IMR-90 (cell line): ENCODE measurements at regions not wholly inside any gene's neighbourhood (a gene's known extent, or its start where the extent isn't known, plus 50 kb on each side); places are given as distances from the start of the nearest gene placed in this dataset.

Source experiments
- ATAC-seq: fragments of 200-7000 bp; cut with Tn5 transposase; 2 replicates; pipeline ENCODE4 v1.9.1; 2020; ENCODE audit warnings: low read depth, mild to moderate bottlenecking, moderate library complexity
- BruUV-seq: library from RNA; stranded (reverse); fragments of 400-500 nt; replicated peaks from 2 replicates; lab custom pipeline; 2021; lab: Mats Ljungman, UMichigan
- CTCF ChIA-PET: fragments of 300-600 bp; formaldehyde crosslinking; extraction: SDS; loops from one replicate; lab custom pipeline; 2021; ENCODE audit warnings: antibody characterized with exemption; lab: Yijun Ruan, JAX
- POLR2A ChIA-PET: fragments of 300-600 bp; sonication (Branson Sonifier 250); formaldehyde crosslinking; loops from one replicate; lab custom pipeline; 2022; ENCODE audit warnings: antibody characterized with exemption; ENCODE audit not compliant: unreplicated experiment; lab: Charles Lee
- DNase-seq: peaks from one replicate; pipeline ENCODE4 v3.0.0; 2013
- H2AFZ ChIP-seq: replicated peaks from 2 replicates; pipeline ENCODE3; 2013; ENCODE audit warnings: low read length, mild to moderate bottlenecking; ENCODE audit not compliant: poor library complexity
- H2AK5ac ChIP-seq: 2 replicates; pipeline ENCODE4 v1.6.1; 2013; ENCODE audit warnings: low read depth, low read length, inconsistent platforms
- H2AK9ac ChIP-seq: replicated peaks from 2 replicates; pipeline ENCODE3; 2013; ENCODE audit warnings: mild to moderate bottlenecking, low read depth, low read length, moderate library complexity; ENCODE audit not compliant: poor library complexity
- H2BK120ac ChIP-seq: 2 replicates; pipeline ENCODE4 v1.6.1; 2013; ENCODE audit warnings: low read depth, low read length, inconsistent platforms
- H2BK15ac ChIP-seq: 3 replicates; pipeline ENCODE4 v1.6.1; 2013; ENCODE audit warnings: low read depth, low read length, inconsistent platforms
- H2BK20ac ChIP-seq: 2 replicates; pipeline ENCODE4 v1.6.1; 2013; ENCODE audit warnings: low read depth, mild to moderate bottlenecking, inconsistent platforms, low read length, moderate library complexity
- H2BK5ac ChIP-seq: 2 replicates; pipeline ENCODE4 v1.6.1; 2013; ENCODE audit warnings: mild to moderate bottlenecking, low read depth, low read length, inconsistent platforms; ENCODE audit not compliant: poor library complexity, severe bottlenecking
- H3K14ac ChIP-seq: replicated peaks from 2 replicates; pipeline ENCODE4 v1.6.1; 2013; ENCODE audit warnings: low read depth, low read length, inconsistent platforms
- H3K18ac ChIP-seq: 2 replicates; pipeline ENCODE4 v1.6.1; 2013; ENCODE audit warnings: low read depth, low read length, control low read depth
- H3K23ac ChIP-seq: 2 replicates; pipeline ENCODE4 v1.6.1; 2013; ENCODE audit warnings: low read depth, low read length, inconsistent platforms
- H3K27ac ChIP-seq: 2 replicates; pipeline ENCODE4 v1.5.1; 2013; ENCODE audit warnings: mild to moderate bottlenecking, control low read depth, low read length; ENCODE audit not compliant: insufficient read depth
- H3K27me3 ChIP-seq: 2 replicates; pipeline ENCODE4 v1.6.1; 2013; ENCODE audit warnings: low read length; ENCODE audit not compliant: control insufficient read depth, insufficient read depth
- H3K36me3 ChIP-seq: 2 replicates; pipeline ENCODE4 v1.6.1; 2013; ENCODE audit warnings: low read length, mixed read lengths; ENCODE audit not compliant: control insufficient read depth, insufficient read depth
- H3K4ac ChIP-seq: 2 replicates; pipeline ENCODE4 v1.6.1; 2013; ENCODE audit warnings: low read depth, low read length, inconsistent platforms
- H3K4me1 ChIP-seq: 2 replicates; pipeline ENCODE4 v1.6.1; 2013; ENCODE audit warnings: low read length, mixed read lengths; ENCODE audit not compliant: control insufficient read depth, insufficient read depth
- H3K4me2 ChIP-seq: 2 replicates; pipeline ENCODE4 v1.6.1; 2013; ENCODE audit warnings: low read depth, mild to moderate bottlenecking, control low read depth, low read length, moderate library complexity
- H3K4me3 ChIP-seq: 2 replicates; pipeline ENCODE4 v1.5.1; 2013; ENCODE audit warnings: low read depth, mild to moderate bottlenecking, control low read depth, low read length, moderate library complexity; ENCODE audit not compliant: insufficient read depth
- H3K56ac ChIP-seq: 2 replicates; pipeline ENCODE4 v1.6.1; 2013; ENCODE audit warnings: low read length, inconsistent platforms; ENCODE audit not compliant: insufficient read depth; ENCODE audit errors: extremely low read depth
- H3K79me1 ChIP-seq, 2 experiments: 2 replicates each; pipeline ENCODE4 v1.6.1; 2013; ENCODE audit warnings: low read length in 2 of 2, inconsistent platforms in 1 of 2, low read depth in 1 of 2
- H3K9ac ChIP-seq: 2 replicates; pipeline ENCODE4 v1.6.1; 2013; ENCODE audit warnings: low read depth, low read length, control low read depth
- H3K9me1 ChIP-seq: 2 replicates; pipeline ENCODE4 v1.6.1; 2013; ENCODE audit warnings: low read length, inconsistent platforms; ENCODE audit not compliant: insufficient read depth
- H3K9me3 ChIP-seq: 2 replicates; pipeline ENCODE4 v1.6.1; 2013; ENCODE audit warnings: low read length; ENCODE audit not compliant: control insufficient read depth, insufficient read depth
- H4K20me1 ChIP-seq: 2 replicates; pipeline ENCODE4 v1.6.1; 2013; ENCODE audit warnings: low read length, inconsistent platforms; ENCODE audit not compliant: insufficient read depth
- H4K5ac ChIP-seq: 2 replicates; pipeline ENCODE4 v1.6.1; 2013; ENCODE audit warnings: mild to moderate bottlenecking, low read depth, low read length, control low read depth
- H4K8ac ChIP-seq, 2 experiments: 2 replicates each; pipeline ENCODE4 v1.6.1; 2013; ENCODE audit warnings: low read depth in 2 of 2, low read length in 2 of 2, control low read depth in 1 of 2, inconsistent platforms in 1 of 2
- H4K91ac ChIP-seq: 2 replicates; pipeline ENCODE4 v1.6.1; 2013; ENCODE audit warnings: low read depth, low read length, inconsistent platforms; ENCODE audit not compliant: insufficient read depth
- dilution Hi-C: fragments of 300-500 bp; cut with HindIII; formaldehyde crosslinking; loops from one replicate; pipeline ENCODE4 v1.14.3; 2018; ENCODE audit warnings: low sequenced_read_pairs; ENCODE audit not compliant: unreplicated experiment
- in situ Hi-C: fragments of 300-500 bp; cut with MboI; formaldehyde crosslinking; loops from 3 replicates; pipeline ENCODE4 v1.14.3; 2019; ENCODE audit warnings: low sequenced_read_pairs, inconsistent platforms, mixed read lengths
- intact Hi-C: fragments of 100-400 bp; cut with micrococcal nuclease; formaldehyde crosslinking; loops from 2 replicates; pipeline ENCODE4 v1.10.0; 2022
- TF ChIP-seq, protein P1 (sequence below): conservative IDR thresholded peaks from 2 replicates; pipeline ENCODE4 v1.5.1; 2012; ENCODE audit warnings: mild to moderate bottlenecking, low read depth, low read length, improper control_type of control experiment

DNA sequence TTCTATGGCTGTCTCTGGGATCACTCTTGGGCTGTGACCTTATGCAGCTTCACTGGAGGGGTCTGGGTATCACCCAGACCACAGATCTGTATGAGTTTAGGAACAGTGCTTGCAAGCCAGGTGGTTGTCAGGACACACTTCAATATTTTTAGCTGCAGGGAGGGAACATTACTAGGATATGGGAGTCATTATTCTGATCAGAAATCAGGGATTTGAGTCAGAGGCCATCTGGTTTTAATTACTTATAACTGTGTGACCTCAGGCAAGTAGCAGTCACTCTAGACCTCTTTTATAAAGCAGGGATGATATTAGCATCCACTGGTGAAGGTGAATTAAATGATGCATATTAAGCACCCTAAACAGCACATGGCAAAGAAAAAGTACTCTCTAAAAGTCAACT is 60.1 kb upstream of the NMUR2 start:
- H2BK120ac ChIP-seq: no peak overlapping the region
- H3K18ac ChIP-seq: no peak overlapping the region
- dilution Hi-C loops: no loop called here
- H2BK5ac ChIP-seq: no peak overlapping the region
- DNase-seq (no peak), ATAC-seq (no peak)
- H2AK9ac ChIP-seq: no peak overlapping the region
- H2AFZ ChIP-seq: no peak overlapping the region
- intact Hi-C loops: no loop called here
- H3K23ac ChIP-seq: no peak overlapping the region
- ChIA-PET POLR2A (no interaction called here), CTCF (no interaction called here)
- H3K4me2 ChIP-seq: no peak overlapping the region
- H3K4me3 ChIP-seq: no peak overlapping the region
- no TSS peak for BruUV-seq
- no peaks in the 10 kb centered on the region for H4K20me1 ChIP-seq
- H3K4ac ChIP-seq: no peak overlapping the region
- H3K4me1 ChIP-seq: no peaks in the 10 kb centered on the region
- no peaks in the 10 kb centered on the region for H3K36me3 ChIP-seq
- H3K79me1 ChIP-seq: no peaks in the 10 kb centered on the region
- no peak overlapping the region for H2AK5ac ChIP-seq
- H4K5ac ChIP-seq: no peak overlapping the region
- in situ Hi-C loops: no loop called here
- H3K27ac ChIP-seq: no peak overlapping the region
- no peak overlapping the region for H3K14ac ChIP-seq
- H2BK15ac ChIP-seq: no peak overlapping the region
- no peaks in the 10 kb centered on the region for H3K9me1 ChIP-seq
- no peak overlapping the region for H3K56ac ChIP-seq
- H3K27me3 ChIP-seq: no peaks in the 10 kb centered on the region
- H4K91ac ChIP-seq: no peak overlapping the region
- H3K9me3 ChIP-seq: 0 out of 2 replicates have a peak, but pooled peaks cover 3% of the 10 kb centered on the region
- no peak overlapping the region for H4K8ac ChIP-seq
- no peak overlapping the region for H2BK20ac ChIP-seq
- TF ChIP-seq, protein P1, sequence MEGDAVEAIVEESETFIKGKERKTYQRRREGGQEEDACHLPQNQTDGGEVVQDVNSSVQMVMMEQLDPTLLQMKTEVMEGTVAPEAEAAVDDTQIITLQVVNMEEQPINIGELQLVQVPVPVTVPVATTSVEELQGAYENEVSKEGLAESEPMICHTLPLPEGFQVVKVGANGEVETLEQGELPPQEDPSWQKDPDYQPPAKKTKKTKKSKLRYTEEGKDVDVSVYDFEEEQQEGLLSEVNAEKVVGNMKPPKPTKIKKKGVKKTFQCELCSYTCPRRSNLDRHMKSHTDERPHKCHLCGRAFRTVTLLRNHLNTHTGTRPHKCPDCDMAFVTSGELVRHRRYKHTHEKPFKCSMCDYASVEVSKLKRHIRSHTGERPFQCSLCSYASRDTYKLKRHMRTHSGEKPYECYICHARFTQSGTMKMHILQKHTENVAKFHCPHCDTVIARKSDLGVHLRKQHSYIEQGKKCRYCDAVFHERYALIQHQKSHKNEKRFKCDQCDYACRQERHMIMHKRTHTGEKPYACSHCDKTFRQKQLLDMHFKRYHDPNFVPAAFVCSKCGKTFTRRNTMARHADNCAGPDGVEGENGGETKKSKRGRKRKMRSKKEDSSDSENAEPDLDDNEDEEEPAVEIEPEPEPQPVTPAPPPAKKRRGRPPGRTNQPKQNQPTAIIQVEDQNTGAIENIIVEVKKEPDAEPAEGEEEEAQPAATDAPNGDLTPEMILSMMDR: no peak
- H3K9ac ChIP-seq: no peak overlapping the region
